ENCODE measurements at regions not wholly inside any gene's neighbourhood (a gene's known extent, or its start where the extent isn't known, plus 50 kb on each side); places are given as distances from the start of the nearest gene placed in this dataset.

GRCh38 chr2:9765611-9766531 is 77.4 kb upstream of the TAF1B start:
- intact Hi-C loops (cut with DNase I) = no loop called here
- DNase-seq = no peak

GRCh38 chr2:9767656-9768281 is 75.5 kb upstream of the TAF1B start:
- intact Hi-C loops (cut with DNase I) = no loop called here
- no peak for DNase-seq

GRCh38 chr2:9768388-9768787 is 74.9 kb upstream of the TAF1B start:
- DNase-seq = no peak
- intact Hi-C loops (cut with DNase I) = no loop called here

- intact Hi-C loops (cut with DNase I) = loop anchor here (10.0 kb wide), 1 partner anchor 115 kb away; no protein-coding TSS in a partner anchor
- peak in 38 of 42 donors; percentile 29 to 87 (median 62) for DNase-seq
These were observed 73.9 kb upstream of the TAF1B start for GRCh38 chr2:9769171-9770005.

- intact Hi-C loops (cut with DNase I) = loop anchor here (10.0 kb wide), 1 partner anchor 115 kb away; no protein-coding TSS in a partner anchor
- DNase-seq = no peak
These were observed 73.3 kb upstream of the TAF1B start for GRCh38 chr2:9770006-9770307.

- DNase-seq = peak; percentile 51 to 90 (median 77)
- intact Hi-C loops (cut with DNase I) = loop anchor here (10.0 kb wide), 1 partner anchor 116 kb away; no protein-coding TSS in a partner anchor
These were observed 72.8 kb upstream of the TAF1B start for GRCh38 chr2:9770308-9771100.

- intact Hi-C loops (cut with DNase I) = loop anchor here (10.0 kb wide), 1 partner anchor 116 kb away; no protein-coding TSS in a partner anchor
These were observed 72.2 kb upstream of the TAF1B start for GRCh38 chr2:9771101-9771449.

GRCh38 chr2:9771481-9772017 is 71.7 kb upstream of the TAF1B start:
- peak in 30 of 42 donors; percentile 29 to 73 (median 52) for DNase-seq
- intact Hi-C loops (cut with DNase I) = loop anchor here (10.0 kb wide), 1 partner anchor 117 kb away; no protein-coding TSS in a partner anchor

More at GRCh38 chr2:9771101-9771449, 72.2 kb upstream of the TAF1B start:
- no peak for DNase-seq

GRCh38 chr2:9772035-9772998 is 71.0 kb upstream of the TAF1B start:
- no peak for DNase-seq
- intact Hi-C loops (cut with DNase I) = loop anchor here (10.0 kb wide), 1 partner anchor 118 kb away; no protein-coding TSS in a partner anchor

GRCh38 chr2:9772999-9773902 is 70.0 kb upstream of the TAF1B start:
- intact Hi-C loops (cut with DNase I) = loop anchor here (10.0 kb wide), 1 partner anchor 118 kb away; no protein-coding TSS in a partner anchor
- DNase-seq = no peak

GRCh38 chr2:9773903-9774239 is 69.4 kb upstream of the TAF1B start:
- no peak for DNase-seq
- intact Hi-C loops (cut with DNase I) = loop anchor here (10.0 kb wide), 1 partner anchor 119 kb away; no protein-coding TSS in a partner anchor

- no peak for DNase-seq
- intact Hi-C loops (cut with DNase I) = loop anchor here (10.0 kb wide), 1 partner anchor 119 kb away; no protein-coding TSS in a partner anchor
These were observed 69.0 kb upstream of the TAF1B start for GRCh38 chr2:9774266-9774665.

GRCh38 chr2:9775351-9775750 is 67.9 kb upstream of the TAF1B start:
- intact Hi-C loops (cut with DNase I) = loop anchor here (10.0 kb wide), 1 partner anchor 121 kb away; no protein-coding TSS in a partner anchor
- no peak for DNase-seq

GRCh38 chr2:9775999-9776712 is 67.1 kb upstream of the TAF1B start:
- no peak for DNase-seq
- intact Hi-C loops (cut with DNase I) = loop anchor here (10.0 kb wide), 1 partner anchor 121 kb away; no protein-coding TSS in a partner anchor

- DNase-seq = no peak
- intact Hi-C loops (cut with DNase I) = loop anchor here (10.0 kb wide), 1 partner anchor 122 kb away; no protein-coding TSS in a partner anchor
These were observed 66.2 kb upstream of the TAF1B start for GRCh38 chr2:9777081-9777480.

All from head of caudate nucleus (tissue), 42 donors.